ENCODE measurements at regions not wholly inside any gene's neighbourhood (a gene's known extent, or its start where the extent isn't known, plus 50 kb on each side); places are given as distances from the start of the nearest gene placed in this dataset.

GRCh38 chr5:112106878-112107277, 312.2 kb downstream of the EPB41L4A start:
- H2AFZ ChIP-seq (ENCODE audit: low read depth, low read length) = no peak overlapping the region
- no peaks in the 10 kb centered on the region for H3K9me2 ChIP-seq (ENCODE audit: insufficient read depth, low read length)
- no peaks in the 10 kb centered on the region for H3K36me3 ChIP-seq (ENCODE audit: insufficient read depth, low read length)
- no peaks in the 10 kb centered on the region for H3K79me2 ChIP-seq (replicated peaks; ENCODE audit: insufficient read depth, low read length)
- no peak overlapping the region for H3K4me2 ChIP-seq (ENCODE audit: low read length)
- no peaks in the 10 kb centered on the region for H3K9me3 ChIP-seq (ENCODE audit: low read length)
- H3F3A ChIP-seq (ENCODE audit: insufficient read depth, low read length, poor library complexity, severe bottlenecking) = no peaks in the 10 kb centered on the region
- TF ChIP-seq EP300 (conservative IDR thresholded peaks at IDR 0.05; ENCODE audit: poor library complexity, severe bottlenecking) = no peak
- TF ChIP-seq POLR2AphosphoS5 (IDR thresholded peaks at IDR 0.05) = no peak
- no peak for TF ChIP-seq EZH2 (IDR thresholded peaks at IDR 0.05; ENCODE audit: borderline replicate concordance, insufficient read depth, low read length, poor library complexity, severe bottlenecking)
- no peak for TF ChIP-seq MXI1 (conservative IDR thresholded peaks at IDR 0.05; ENCODE audit: poor library complexity, severe bottlenecking)
- no peak for TF ChIP-seq CTCF (IDR thresholded peaks at IDR 0.05; ENCODE audit: poor library complexity, severe bottlenecking)
- TF ChIP-seq, protein P1, sequence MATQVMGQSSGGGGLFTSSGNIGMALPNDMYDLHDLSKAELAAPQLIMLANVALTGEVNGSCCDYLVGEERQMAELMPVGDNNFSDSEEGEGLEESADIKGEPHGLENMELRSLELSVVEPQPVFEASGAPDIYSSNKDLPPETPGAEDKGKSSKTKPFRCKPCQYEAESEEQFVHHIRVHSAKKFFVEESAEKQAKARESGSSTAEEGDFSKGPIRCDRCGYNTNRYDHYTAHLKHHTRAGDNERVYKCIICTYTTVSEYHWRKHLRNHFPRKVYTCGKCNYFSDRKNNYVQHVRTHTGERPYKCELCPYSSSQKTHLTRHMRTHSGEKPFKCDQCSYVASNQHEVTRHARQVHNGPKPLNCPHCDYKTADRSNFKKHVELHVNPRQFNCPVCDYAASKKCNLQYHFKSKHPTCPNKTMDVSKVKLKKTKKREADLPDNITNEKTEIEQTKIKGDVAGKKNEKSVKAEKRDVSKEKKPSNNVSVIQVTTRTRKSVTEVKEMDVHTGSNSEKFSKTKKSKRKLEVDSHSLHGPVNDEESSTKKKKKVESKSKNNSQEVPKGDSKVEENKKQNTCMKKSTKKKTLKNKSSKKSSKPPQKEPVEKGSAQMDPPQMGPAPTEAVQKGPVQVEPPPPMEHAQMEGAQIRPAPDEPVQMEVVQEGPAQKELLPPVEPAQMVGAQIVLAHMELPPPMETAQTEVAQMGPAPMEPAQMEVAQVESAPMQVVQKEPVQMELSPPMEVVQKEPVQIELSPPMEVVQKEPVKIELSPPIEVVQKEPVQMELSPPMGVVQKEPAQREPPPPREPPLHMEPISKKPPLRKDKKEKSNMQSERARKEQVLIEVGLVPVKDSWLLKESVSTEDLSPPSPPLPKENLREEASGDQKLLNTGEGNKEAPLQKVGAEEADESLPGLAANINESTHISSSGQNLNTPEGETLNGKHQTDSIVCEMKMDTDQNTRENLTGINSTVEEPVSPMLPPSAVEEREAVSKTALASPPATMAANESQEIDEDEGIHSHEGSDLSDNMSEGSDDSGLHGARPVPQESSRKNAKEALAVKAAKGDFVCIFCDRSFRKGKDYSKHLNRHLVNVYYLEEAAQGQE (IDR thresholded peaks at IDR 0.05; ENCODE audit: borderline replicate concordance) = no peak
- no peak for TF ChIP-seq SMC3 (conservative IDR thresholded peaks at IDR 0.05; ENCODE audit: poor library complexity)
- no peak for TF ChIP-seq TAF1 (IDR thresholded peaks at IDR 0.05; ENCODE audit: low read depth)
- no peak for TF ChIP-seq RAD21 (conservative IDR thresholded peaks at IDR 0.05)
- H3K27me3 ChIP-seq (ENCODE audit: insufficient read depth, low read depth, low read length) = no peaks in the 10 kb centered on the region
- no peak overlapping the region for H3K4me3 ChIP-seq (ENCODE audit: low read length)
- no peak overlapping the region for H3K27ac ChIP-seq (ENCODE audit: low read length)
- no peak overlapping the region for H3K9ac ChIP-seq (ENCODE audit: low read length)
- H4K20me1 ChIP-seq (ENCODE audit: insufficient read depth) = no peaks in the 10 kb centered on the region

DNA sequence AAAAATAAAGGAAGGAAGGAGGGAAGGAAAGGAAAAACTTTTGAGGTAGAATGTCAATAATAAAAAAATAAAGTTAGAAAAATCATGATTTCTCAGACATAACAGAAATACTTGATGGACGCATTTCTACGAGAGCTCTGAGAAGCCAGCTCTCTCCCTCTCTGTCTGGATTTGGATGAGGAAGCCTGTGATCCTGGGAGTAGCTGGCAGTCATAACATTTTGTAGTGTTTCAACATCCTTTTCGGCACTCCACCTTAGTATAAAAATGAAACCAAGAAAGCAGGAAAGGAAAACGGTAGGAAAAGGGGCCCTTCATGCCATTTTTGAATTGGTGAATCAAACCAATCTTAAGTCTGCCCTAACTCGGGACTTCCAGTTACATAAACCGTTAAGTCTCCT, 321.3 kb downstream of the EPB41L4A start:
- Histone ChIP-seq H3K4me3 (ENCODE audit: low read length) (no peak overlapping the region), H4K20me1 (ENCODE audit: insufficient read depth) (no peaks in the 10 kb centered on the region), H3K4me2 (ENCODE audit: low read length) (no peak overlapping the region), H2AFZ (ENCODE audit: low read depth, low read length) (no peak overlapping the region), H3K9me3 (ENCODE audit: low read length) (no peaks in the 10 kb centered on the region), H3K27ac (ENCODE audit: low read length) (no peak overlapping the region), H3F3A (ENCODE audit: insufficient read depth, low read length, poor library complexity, severe bottlenecking) (no peaks in the 10 kb centered on the region), H3K9me2 (ENCODE audit: insufficient read depth, low read length) (no peaks in the 10 kb centered on the region), H3K9ac (ENCODE audit: low read length) (no peak overlapping the region), H3K79me2 (replicated peaks; ENCODE audit: insufficient read depth, low read length) (no peaks in the 10 kb centered on the region), H3K27me3 (ENCODE audit: insufficient read depth, low read depth, low read length) (no peaks in the 10 kb centered on the region), H3K36me3 (ENCODE audit: insufficient read depth, low read length) (no peaks in the 10 kb centered on the region)
- TF ChIP-seq RAD21 (conservative IDR thresholded peaks at IDR 0.05) (no peak), SMC3 (conservative IDR thresholded peaks at IDR 0.05; ENCODE audit: poor library complexity) (no peak), EP300 (conservative IDR thresholded peaks at IDR 0.05; ENCODE audit: poor library complexity, severe bottlenecking) (no peak), EZH2 (IDR thresholded peaks at IDR 0.05; ENCODE audit: borderline replicate concordance, insufficient read depth, low read length, poor library complexity, severe bottlenecking) (no peak)

Measured in neural cell (in vitro differentiated cells).